ENCODE measurements at regions not wholly inside any gene's neighbourhood (a gene's known extent, or its start where the extent isn't known, plus 50 kb on each side); places are given as distances from the start of the nearest gene placed in this dataset.

GRCh38 chr22:27418261-27418660, 383.3 kb downstream of the MN1 start:
- TF ChIP-seq CTCF (optimal IDR thresholded peaks at IDR 0.05 in 1 of 3, IDR thresholded peaks at IDR 0.05 in 1 of 3, conservative IDR thresholded peaks at IDR 0.05 in 1 of 3; ENCODE audit: extremely low read depth in 1 of 3, insufficient read depth in 2 of 3, low read length in 3 of 3): no peak
- TF ChIP-seq EZH2 (IDR thresholded peaks at IDR 0.05; ENCODE audit: low read length): no peak

Data from keratinocyte (primary cell).